Activated T-helper 9 cell treated with anti-CD3 and anti-CD28 coated beads, Interleukin-2, amount 50 U/mL, for 16 hours (primary cell): ENCODE measurements at regions not wholly inside any gene's neighbourhood (a gene's known extent, or its start where the extent isn't known, plus 50 kb on each side); places are given as distances from the start of the nearest gene placed in this dataset.

Source experiments
- DNase-seq: peaks from one replicate; pipeline ENCODE4 v3.0.0-alpha.2; 2020; ENCODE audit warnings: low read depth

GRCh38 chr1:34330061-34330460, 153.4 kb downstream of the C1orf94 start:
- no peak for DNase-seq

- no peak for DNase-seq
Measured at GRCh38 chr1:34331020-34331926, 154.6 kb downstream of the C1orf94 start.

GRCh38 chr1:34332996-34333395, 156.3 kb downstream of the C1orf94 start:
- no peak for DNase-seq

GRCh38 chr1:34338871-34339270, 162.2 kb downstream of the C1orf94 start:
- DNase-seq: no peak

- DNase-seq: no peak
Measured at GRCh38 chr1:34341896-34342295, 165.2 kb downstream of the C1orf94 start.

- DNase-seq: no peak
Measured at GRCh38 chr1:34342334-34342733, 165.6 kb downstream of the C1orf94 start.

- DNase-seq: no peak
Measured at GRCh38 chr1:34346128-34346527, 169.4 kb downstream of the C1orf94 start.

GRCh38 chr1:34353409-34353808, 176.7 kb downstream of the C1orf94 start:
- DNase-seq: no peak

- DNase-seq: no peak
Measured at GRCh38 chr1:34354367-34354766, 177.7 kb downstream of the C1orf94 start.

- no peak for DNase-seq
Measured at GRCh38 chr1:34356853-34357252, 180.1 kb downstream of the C1orf94 start.

GRCh38 chr1:34358636-34359035, 181.9 kb downstream of the C1orf94 start:
- no peak for DNase-seq

- DNase-seq: no peak
Measured at GRCh38 chr1:34359411-34359810, 182.7 kb downstream of the C1orf94 start.

GRCh38 chr1:34360574-34360973, 183.9 kb downstream of the C1orf94 start:
- no peak for DNase-seq

- no peak for DNase-seq
Measured at GRCh38 chr1:34361121-34361520, 184.4 kb downstream of the C1orf94 start.

- DNase-seq: no peak
Measured at GRCh38 chr1:34361781-34362357, 185.2 kb downstream of the C1orf94 start.

- DNase-seq: no peak
Measured at GRCh38 chr1:34362949-34363348, 186.2 kb downstream of the C1orf94 start.

- no peak for DNase-seq
Measured at GRCh38 chr1:34363447-34363846, 186.7 kb downstream of the C1orf94 start.

- DNase-seq: no peak
Measured at GRCh38 chr1:34363915-34364314, 187.2 kb downstream of the C1orf94 start.

- DNase-seq: no peak
Measured at GRCh38 chr1:34364376-34364775, 187.7 kb downstream of the C1orf94 start.

GRCh38 chr1:34365295-34365694, 188.6 kb downstream of the C1orf94 start:
- no peak for DNase-seq

GRCh38 chr1:34366875-34367624, 190.3 kb downstream of the C1orf94 start:
- no peak for DNase-seq

GRCh38 chr1:34367954-34368353, 191.2 kb downstream of the C1orf94 start:
- DNase-seq: no peak
